HepG2 (cell line): ENCODE measurements at regions not wholly inside any gene's neighbourhood (a gene's known extent, or its start where the extent isn't known, plus 50 kb on each side); places are given as distances from the start of the nearest gene placed in this dataset.

Experiments
- ATRX ChIP-seq: sonication (generic); formaldehyde crosslinking; IDR thresholded peaks from 2 replicates; pipeline ENCODE4 v1.4.0; 2020; ENCODE audit warnings: missing genetic modification reagents, borderline replicate concordance
- CENPX ChIP-seq: sonication (generic); formaldehyde crosslinking; IDR thresholded peaks from 2 replicates; pipeline ENCODE4 v1.9.0; 2021; ENCODE audit warnings: mild to moderate bottlenecking, missing genetic modification reagents, moderate library complexity
- DRAP1 ChIP-seq: IDR thresholded peaks from 2 replicates; pipeline ENCODE4 v1.6.1; 2016; ENCODE audit warnings: missing genetic modification reagents, missing compliant biosample characterization
- HDAC1 ChIP-seq: sonication (generic); formaldehyde crosslinking; IDR thresholded peaks from 2 replicates; pipeline ENCODE4 v1.5.1; 2020; ENCODE audit warnings: mild to moderate bottlenecking, missing genetic modification reagents
- MEIS2 ChIP-seq: sonication (generic); formaldehyde crosslinking; IDR thresholded peaks from 2 replicates; pipeline ENCODE4 v1.9.0; 2021; ENCODE audit warnings: mild to moderate bottlenecking, missing genetic modification reagents
- NRL ChIP-seq: sonication (generic); formaldehyde crosslinking; IDR thresholded peaks from 2 replicates; pipeline ENCODE4 v1.5.0; 2020; ENCODE audit warnings: missing genetic modification reagents, mild to moderate bottlenecking, moderate library complexity, borderline replicate concordance
- PHF5A ChIP-seq: IDR thresholded peaks from one replicate; pipeline ENCODE4 v1.6.1; 2018; ENCODE audit warnings: low read depth, missing genetic modification reagents; ENCODE audit not compliant: unreplicated experiment
- SCMH1 ChIP-seq: sonication (generic); formaldehyde crosslinking; IDR thresholded peaks from 2 replicates; pipeline ENCODE4 v1.9.0; 2021; ENCODE audit warnings: missing genetic modification reagents, mild to moderate bottlenecking, borderline replicate concordance
- SP2 ChIP-seq: sonication (generic); formaldehyde crosslinking; IDR thresholded peaks from 2 replicates; pipeline ENCODE4 v1.5.1; 2020; ENCODE audit warnings: mild to moderate bottlenecking, missing genetic modification reagents
- STAT6 ChIP-seq: sonication (generic); formaldehyde crosslinking; IDR thresholded peaks from 2 replicates; pipeline ENCODE4 v1.4.0; 2020; ENCODE audit warnings: missing genetic modification reagents, mild to moderate bottlenecking, borderline replicate concordance
- U2AF1 ChIP-seq: fragments of 200-400 bp; formaldehyde crosslinking; optimal IDR thresholded peaks from 2 replicates; pipeline ENCODE3; 2017; ENCODE audit warnings: mild to moderate bottlenecking, low read depth, low read length
- ZBTB10 ChIP-seq: sonication (generic); formaldehyde crosslinking; IDR thresholded peaks from 2 replicates; pipeline ENCODE4 v1.4.0; 2020; ENCODE audit warnings: missing genetic modification reagents, borderline replicate concordance
- ZC3H13 ChIP-seq: sonication (generic); formaldehyde crosslinking; IDR thresholded peaks from 2 replicates; pipeline ENCODE4 v1.8.1; 2023; ENCODE audit warnings: mild to moderate bottlenecking, missing genetic modification reagents, moderate library complexity
- ZFP1 ChIP-seq: IDR thresholded peaks from 2 replicates; pipeline ENCODE4 v1.6.1; 2016
- ZHX2 ChIP-seq, 2 experiments: sonication (generic) in 1 of 2; formaldehyde crosslinking in 1 of 2; IDR thresholded peaks; 2 replicates each; pipeline versions ENCODE4 v1.6.1 to v1.9.0; 2014 to 2022; ENCODE audit warnings: antibody characterized with exemption in 1 of 2, borderline replicate concordance in 1 of 2, inconsistent platforms in 1 of 2, low read depth in 1 of 2, missing genetic modification reagents in 1 of 2
- ZNF431 ChIP-seq: sonication (generic); formaldehyde crosslinking; IDR thresholded peaks from 2 replicates; pipeline ENCODE4 v1.9.0; 2022; ENCODE audit warnings: missing genetic modification reagents, low read depth, mild to moderate bottlenecking, borderline replicate concordance
- ZNF724P ChIP-seq: sonication (generic); formaldehyde crosslinking; IDR thresholded peaks from 2 replicates; pipeline ENCODE4 v1.8.0; 2022; ENCODE audit warnings: missing genetic modification reagents, borderline replicate concordance
- ZNF792 ChIP-seq: IDR thresholded peaks from 2 replicates; pipeline ENCODE4 v1.6.1; 2016

- TF ChIP-seq STAT6 (CRISPR knock-in tag) (peak; percentile 86; the same call in 1 of the 2 replicates), ZHX2 (IDR thresholded peaks at IDR 0.05; ENCODE audit: low read depth) (no peak), ZHX2 (CRISPR knock-in tag; IDR thresholded peaks at IDR 0.05; ENCODE audit: borderline replicate concordance) (no peak), DRAP1 (0 out of 2 replicates have a peak, but pooled peaks have one; percentile 17), ZFP1 (CRISPR knock-in tag) (0 out of 2 replicates have a peak, but pooled peaks have one; percentile 50), ZC3H13 (no peak), HDAC1 (CRISPR knock-in tag) (peak; percentile 41), SP2 (CRISPR knock-in tag) (no peak), U2AF1 (no peak), ZNF792 (0 out of 2 replicates have a peak, but pooled peaks have one; percentile 62), NRL (CRISPR knock-in tag) (no peak), CENPX (no peak), ATRX (no peak), SCMH1 (CRISPR knock-in tag) (no peak), ZNF431 (no peak; the same call in 1 of the 2 replicates), MEIS2 (CRISPR knock-in tag) (peak; percentile 60; the same call in 1 of the 2 replicates), PHF5A (peak; percentile 21), ZBTB10 (CRISPR knock-in tag) (no peak), ZNF724P (CRISPR knock-in tag) (no peak)
Observed at GRCh38 chr1:94713472-94714141, 106.5 kb upstream of the SLC44A3 start (continued).
